HG03354 (cell line): ENCODE measurements at regions not wholly inside any gene's neighbourhood (a gene's known extent, or its start where the extent isn't known, plus 50 kb on each side); places are given as distances from the start of the nearest gene placed in this dataset.
"Not testable (repeated sequence)": the region's sequence is repeated elsewhere in the genome, so short reads cannot be mapped to it uniquely, and the experiment has no call there.

Experiments used
- ATAC-seq: cut with Tn5 transposase; IDR thresholded peaks from one replicate; pipeline ENCODE4 v1.9.1; 2021; ENCODE audit warnings: mild to moderate bottlenecking; ENCODE audit not compliant: unreplicated experiment, poor library complexity, severe bottlenecking

- no peak for ATAC-seq
Observed at GRCh38 chr3:175957427-175957826, 1098.3 kb downstream of the NAALADL2 start.

GRCh38 chr3:175956964-175957363 lies 1097.8 kb downstream of the NAALADL2 start:
- no peak for ATAC-seq

GRCh38 chr3:175951047-175951694 lies 1092.0 kb downstream of the NAALADL2 start:
- no peak for ATAC-seq

- ATAC-seq = no peak
Observed at GRCh38 chr3:175948041-175948440, 1088.9 kb downstream of the NAALADL2 start.

GRCh38 chr3:175941352-175941751 lies 1082.2 kb downstream of the NAALADL2 start:
- peak; percentile 70 for ATAC-seq

GRCh38 chr3:175940881-175941280 lies 1081.7 kb downstream of the NAALADL2 start:
- peak; percentile 41 for ATAC-seq

- ATAC-seq = no peak
Observed at GRCh38 chr3:175940243-175940642, 1081.1 kb downstream of the NAALADL2 start.

GRCh38 chr3:175937367-175937766 lies 1078.2 kb downstream of the NAALADL2 start:
- ATAC-seq = not testable (repeated sequence)

- no peak for ATAC-seq
Observed at GRCh38 chr3:175932586-175932985, 1073.5 kb downstream of the NAALADL2 start.

- ATAC-seq = no peak
Observed at GRCh38 chr3:175919133-175919532, 1060.0 kb downstream of the NAALADL2 start.

GRCh38 chr3:175916191-175916934 lies 1057.2 kb downstream of the NAALADL2 start:
- no peak for ATAC-seq

- ATAC-seq = no peak
Observed at GRCh38 chr3:175914785-175915184, 1055.7 kb downstream of the NAALADL2 start.

GRCh38 chr3:175913286-175913685 lies 1054.2 kb downstream of the NAALADL2 start:
- ATAC-seq = no peak

- no peak for ATAC-seq
Observed at GRCh38 chr3:175911937-175912336, 1052.8 kb downstream of the NAALADL2 start.

GRCh38 chr3:175902226-175902625 lies 1043.1 kb downstream of the NAALADL2 start:
- ATAC-seq = no peak

- no peak for ATAC-seq
Observed at GRCh38 chr3:175898194-175898593, 1039.1 kb downstream of the NAALADL2 start.

- ATAC-seq = no peak
Observed at GRCh38 chr3:175896655-175897054, 1037.5 kb downstream of the NAALADL2 start.

- ATAC-seq = no peak
Observed at GRCh38 chr3:175895731-175896130, 1036.6 kb downstream of the NAALADL2 start.

GRCh38 chr3:175893566-175893965 lies 1034.4 kb downstream of the NAALADL2 start:
- ATAC-seq = no peak

GRCh38 chr3:175890066-175890465 lies 1030.9 kb downstream of the NAALADL2 start:
- no peak for ATAC-seq

- no peak for ATAC-seq
Observed at GRCh38 chr3:175885231-175885766, 1026.2 kb downstream of the NAALADL2 start.
